ENCODE measurements at regions not wholly inside any gene's neighbourhood (a gene's known extent, or its start where the extent isn't known, plus 50 kb on each side); places are given as distances from the start of the nearest gene placed in this dataset.

- TF ChIP-seq YY1 (tag by site-specific recombination; IDR thresholded peaks at IDR 0.05) (no peak), BCL11B (tag by site-specific recombination; IDR thresholded peaks at IDR 0.05; ENCODE audit: low read depth) (no peak), ZNF16 (tag by site-specific recombination; IDR thresholded peaks at IDR 0.05; ENCODE audit: low read depth) (no peak), ZNF274 (IDR thresholded peaks at IDR 0.05; ENCODE audit: low read length) (no peak), ZNF274 (tag by site-specific recombination; IDR thresholded peaks at IDR 0.05; ENCODE audit: borderline replicate concordance) (no peak), ZNF830 (tag by site-specific recombination; IDR thresholded peaks at IDR 0.05; ENCODE audit: low read depth) (no peak)
Observed at GRCh38 chr7:68461430-68461829, 1136.8 kb upstream of the AUTS2 start.

All from HEK293 (cell line).